Body of pancreas (tissue), 4 donors: ENCODE measurements at regions not wholly inside any gene's neighbourhood (a gene's known extent, or its start where the extent isn't known, plus 50 kb on each side); places are given as distances from the start of the nearest gene placed in this dataset.

Experiments used
- CTCF ChIP-seq, 7 experiments: fragments of 450-650 bp in 4 of 7; fragments of 200-600 bp in 3 of 7; sonication (generic) in 3 of 7; IDR thresholded peaks; one replicate each; pipeline ENCODE4 v1.5.1; 2016 to 2019; ENCODE audit warnings: antibody characterized with exemption in 7 of 7
- POLR2A ChIP-seq, 3 donors: fragments of 450-650 bp; IDR thresholded peaks; one replicate each; pipeline ENCODE4 v1.6.1; 2016; ENCODE audit warnings: antibody characterized with exemption in 3 of 3, mild to moderate bottlenecking in 2 of 3

GRCh38 chr2:103144837-103145236 lies 383.0 kb downstream of the TMEM182 start:
- no peak for TF ChIP-seq POLR2A (IDR thresholded peaks at IDR 0.05)
- TF ChIP-seq CTCF (IDR thresholded peaks at IDR 0.05) = no peak
